NCI-H526 treated with DMSO at 0.1 percent for 48 hours (cell line): ENCODE measurements at regions not wholly inside any gene's neighbourhood (a gene's known extent, or its start where the extent isn't known, plus 50 kb on each side); places are given as distances from the start of the nearest gene placed in this dataset.

ENCODE experiments used
- DNase-seq: peaks from one replicate; lab custom pipeline; 2025; lab: John Stamatoyannopoulos, UW

- DNase-seq: no peak
Measured at GRCh38 chr1:239436286-239436685, 49.9 kb downstream of the CHRM3 start.

- no peak for DNase-seq
Measured at GRCh38 chr1:239437822-239438221, 51.5 kb downstream of the CHRM3 start.

GRCh38 chr1:239438891-239439290 lies 52.5 kb downstream of the CHRM3 start:
- no peak for DNase-seq

- DNase-seq: no peak
Measured at GRCh38 chr1:239443361-239443760, 57.0 kb downstream of the CHRM3 start.

- no peak for DNase-seq
Measured at GRCh38 chr1:239446611-239447010, 60.2 kb downstream of the CHRM3 start.

- DNase-seq: no peak
Measured at GRCh38 chr1:239448911-239449310, 62.5 kb downstream of the CHRM3 start.

- DNase-seq: no peak
Measured at GRCh38 chr1:239455743-239456142, 69.4 kb downstream of the CHRM3 start.

GRCh38 chr1:239456788-239457187 lies 70.4 kb downstream of the CHRM3 start:
- no peak for DNase-seq

- DNase-seq: peak; percentile 9
Measured at GRCh38 chr1:239457491-239458143, 71.2 kb downstream of the CHRM3 start.

GRCh38 chr1:239458144-239458500 lies 71.8 kb downstream of the CHRM3 start:
- no peak for DNase-seq

GRCh38 chr1:239467730-239468129 lies 81.4 kb downstream of the CHRM3 start:
- no peak for DNase-seq

GRCh38 chr1:239478069-239478468 lies 91.7 kb downstream of the CHRM3 start:
- DNase-seq: no peak

GRCh38 chr1:239483391-239483790 lies 97.0 kb downstream of the CHRM3 start:
- no peak for DNase-seq

GRCh38 chr1:239493811-239494414 lies 107.5 kb downstream of the CHRM3 start:
- no peak for DNase-seq

GRCh38 chr1:239505094-239505493 lies 118.7 kb downstream of the CHRM3 start:
- no peak for DNase-seq

- DNase-seq: no peak
Measured at GRCh38 chr1:239507826-239508225, 121.5 kb downstream of the CHRM3 start.

GRCh38 chr1:239511875-239512274 lies 125.5 kb downstream of the CHRM3 start:
- no peak for DNase-seq

GRCh38 chr1:239516579-239516978 lies 130.2 kb downstream of the CHRM3 start:
- DNase-seq: no peak

- no peak for DNase-seq
Measured at GRCh38 chr1:239526391-239526790, 140.0 kb downstream of the CHRM3 start.

- DNase-seq: no peak
Measured at GRCh38 chr1:239527051-239527693, 140.8 kb downstream of the CHRM3 start.

- no peak for DNase-seq
Measured at GRCh38 chr1:239536165-239536849, 149.9 kb downstream of the CHRM3 start.

- no peak for DNase-seq
Measured at GRCh38 chr1:239537795-239538194, 151.4 kb downstream of the CHRM3 start.
